H9 (cell line): ENCODE measurements at regions not wholly inside any gene's neighbourhood (a gene's known extent, or its start where the extent isn't known, plus 50 kb on each side); places are given as distances from the start of the nearest gene placed in this dataset.

Source experiments
- DNase-seq: peaks from one replicate; pipeline ENCODE4 v3.0.0-alpha.2; 2017
- H2AFZ ChIP-seq: one replicate; pipeline ENCODE4 v1.6.1; 2013; ENCODE audit warnings: mild to moderate bottlenecking, low read length, control low read depth, moderate library complexity
- H2AK5ac ChIP-seq: 2 replicates; pipeline ENCODE4 v1.6.1; 2013; ENCODE audit warnings: low read length, control low read depth, mixed read lengths; ENCODE audit not compliant: insufficient read length
- H2BK120ac ChIP-seq: one replicate; pipeline ENCODE4 v1.6.1; 2013; ENCODE audit warnings: low read depth, mild to moderate bottlenecking, low read length, control low read depth, inconsistent platforms; ENCODE audit not compliant: poor library complexity, severe bottlenecking
- H2BK12ac ChIP-seq: 2 replicates; pipeline ENCODE4 v1.6.1; 2013; ENCODE audit warnings: low read length, control low read depth, mixed read lengths, low read depth; ENCODE audit not compliant: insufficient read length
- H2BK15ac ChIP-seq: 2 replicates; pipeline ENCODE4 v1.6.1; 2013; ENCODE audit warnings: low read depth, low read length, control low read depth
- H2BK20ac ChIP-seq: one replicate; pipeline ENCODE4 v1.6.1; 2013; ENCODE audit warnings: low read depth, mild to moderate bottlenecking, low read length, control low read depth, inconsistent platforms; ENCODE audit not compliant: poor library complexity, severe bottlenecking
- H2BK5ac ChIP-seq: 2 replicates; pipeline ENCODE4 v1.6.1; 2013; ENCODE audit warnings: low read length, control low read depth, mixed read lengths; ENCODE audit not compliant: insufficient read length
- H3K14ac ChIP-seq: 2 replicates; pipeline ENCODE4 v1.6.1; 2013; ENCODE audit warnings: low read length, control low read depth; ENCODE audit not compliant: insufficient read depth
- H3K18ac ChIP-seq: 2 replicates; pipeline ENCODE4 v1.6.1; 2013; ENCODE audit warnings: low read depth, mild to moderate bottlenecking, mixed read lengths, low read length, control low read depth; ENCODE audit not compliant: insufficient read length
- H3K23ac ChIP-seq: 2 replicates; pipeline ENCODE4 v1.6.1; 2013; ENCODE audit warnings: low read length, control low read depth, mixed read lengths, low read depth; ENCODE audit not compliant: insufficient read length
- H3K23me2 ChIP-seq: 2 replicates; pipeline ENCODE4 v1.6.1; 2013; ENCODE audit warnings: low read depth, mild to moderate bottlenecking, mixed read lengths, low read length, control low read depth; ENCODE audit not compliant: insufficient read length, poor library complexity, severe bottlenecking
- H3K27ac ChIP-seq: 2 replicates; pipeline ENCODE4 v1.5.1; 2013; ENCODE audit warnings: low read length, control low read depth, mixed read lengths, low read depth; ENCODE audit not compliant: insufficient read length
- H3K27me3 ChIP-seq: 2 replicates; pipeline ENCODE4 v1.6.1; 2013; ENCODE audit warnings: low read length, control low read depth, inconsistent platforms; ENCODE audit not compliant: insufficient read depth
- H3K4ac ChIP-seq: 2 replicates; pipeline ENCODE4 v1.6.1; 2013; ENCODE audit warnings: low read depth, mild to moderate bottlenecking, control low read depth, inconsistent platforms, low read length, moderate library complexity
- H3K4me1 ChIP-seq: 2 replicates; pipeline ENCODE4 v1.6.1; 2013; ENCODE audit warnings: low read length, control low read depth, inconsistent platforms; ENCODE audit not compliant: insufficient read depth
- H3K4me2 ChIP-seq: 2 replicates; pipeline ENCODE4 v1.6.1; 2013; ENCODE audit warnings: low read length, control low read depth, mixed read lengths; ENCODE audit not compliant: insufficient read length, insufficient read depth
- H3K56ac ChIP-seq: 2 replicates; pipeline ENCODE4 v1.6.1; 2013; ENCODE audit warnings: low read depth, mild to moderate bottlenecking, mixed read lengths, low read length, control low read depth; ENCODE audit not compliant: insufficient read length
- H3K79me1 ChIP-seq: 2 replicates; pipeline ENCODE4 v1.6.1; 2013; ENCODE audit warnings: low read depth, mild to moderate bottlenecking, moderate library complexity, low read length, control low read depth, inconsistent platforms; ENCODE audit not compliant: insufficient read depth, poor library complexity, severe bottlenecking
- H3K79me2 ChIP-seq: 2 replicates; pipeline ENCODE4 v1.6.1; 2013; ENCODE audit warnings: low read length, control low read depth, inconsistent platforms; ENCODE audit not compliant: insufficient read depth
- H3K9ac ChIP-seq: 2 replicates; pipeline ENCODE4 v1.6.1; 2013; ENCODE audit warnings: low read length, control low read depth, mixed read lengths; ENCODE audit not compliant: insufficient read length; ENCODE audit errors: extremely low read depth
- H3K9me3 ChIP-seq: one replicate; pipeline ENCODE4 v1.6.1; 2013; ENCODE audit warnings: low read depth, low read length, inconsistent platforms; ENCODE audit not compliant: control insufficient read depth
- H3T11ph ChIP-seq: one replicate; pipeline ENCODE4 v1.6.1; 2013; ENCODE audit warnings: mild to moderate bottlenecking, low read length, control low read depth, inconsistent platforms
- H4K20me1 ChIP-seq: one replicate; pipeline ENCODE4 v1.6.1; 2013; ENCODE audit not compliant: control insufficient read depth, insufficient read length, insufficient read depth
- H4K5ac ChIP-seq: 2 replicates; pipeline ENCODE4 v1.6.1; 2013; ENCODE audit warnings: low read depth, mild to moderate bottlenecking, mixed read lengths, low read length, control low read depth; ENCODE audit not compliant: insufficient read length
- H4K8ac ChIP-seq: replicated peaks from 2 replicates; pipeline ENCODE4 v1.6.1; 2013; ENCODE audit warnings: low read length, control low read depth, mixed read lengths, low read depth; ENCODE audit not compliant: insufficient read length
- H4K91ac ChIP-seq: 2 replicates; pipeline ENCODE4 v1.6.1; 2013; ENCODE audit warnings: low read depth, mild to moderate bottlenecking, moderate library complexity, mixed read lengths, low read length, control low read depth; ENCODE audit not compliant: insufficient read length
- H3K27ac Mint-ChIP-seq, 3 experiments: 2 replicates in 2 of 3; 3 replicates in 1 of 3; pipeline ENCODE4 v1.8.0; 2020 to 2021; ENCODE audit warnings: mixed read lengths in 3 of 3, mild to moderate bottlenecking in 1 of 3, moderate library complexity in 1 of 3
- H3K27me3 Mint-ChIP-seq: 2 replicates; pipeline ENCODE4 v1.8.0; 2021; ENCODE audit warnings: low read depth, mild to moderate bottlenecking, moderate library complexity, mixed read lengths
- H3K36me3 Mint-ChIP-seq, 3 experiments: 2 replicates in 2 of 3; 3 replicates in 1 of 3; pipeline ENCODE4 v1.8.0; 2020 to 2021; ENCODE audit warnings: low read depth in 3 of 3, mixed read lengths in 3 of 3; ENCODE audit not compliant: insufficient read depth in 1 of 3
- H3K4me1 Mint-ChIP-seq, 2 experiments: 2 replicates each; pipeline ENCODE4 v1.8.0; 2020; ENCODE audit warnings: mixed read lengths in 2 of 2
- H3K4me3 Mint-ChIP-seq, 2 experiments: 2 replicates in 1 of 2; 3 replicates in 1 of 2; pipeline ENCODE4 v1.8.0; 2020 to 2021; ENCODE audit warnings: mild to moderate bottlenecking in 2 of 2, mixed read lengths in 2 of 2, moderate library complexity in 1 of 2
- H3K9me3 Mint-ChIP-seq, 2 experiments: 2 replicates in 1 of 2; 3 replicates in 1 of 2; pipeline ENCODE4 v1.8.0; 2020; ENCODE audit warnings: mild to moderate bottlenecking in 2 of 2, mixed read lengths in 2 of 2, moderate library complexity in 1 of 2
- CTCF ChIP-seq: fragments of 200-600 bp; sonication (generic); conservative IDR thresholded peaks from 3 replicates; pipeline ENCODE4 v1.8.0; 2021; ENCODE audit warnings: antibody characterized with exemption, mild to moderate bottlenecking
- WGBS: extraction: QIAGEN DNeasy Blood & Tissue Kit; methylation state at CpG from one replicate; pipeline ENCODE4 v1.1.7; 2013; ENCODE audit warnings: missing lambda C conversion rate, low lambda C conversion rate, mixed read lengths; ENCODE audit not compliant: insufficient read length; ENCODE audit errors: extremely low coverage; 5-methylcytosine and 5-hydroxymethylcytosine counted together

GRCh38 chr14:54306806-54307205 is 90.0 kb upstream of the CDKN3 start:
- H3K56ac ChIP-seq = no peak overlapping the region
- no peaks in the 10 kb centered on the region for H3K23me2 ChIP-seq
- DNase-seq = no peak
- H2AFZ ChIP-seq = no peak overlapping the region
- no peak overlapping the region for H3K4me3 Mint-ChIP-seq
- no peak overlapping the region for H2AK5ac ChIP-seq
- no peak overlapping the region for H3K18ac ChIP-seq
- H4K91ac ChIP-seq = no peak overlapping the region
- no peak overlapping the region for H2BK15ac ChIP-seq
- no peak for TF ChIP-seq CTCF
- H3K79me2 ChIP-seq = no peaks in the 10 kb centered on the region
- no peak overlapping the region for H4K8ac ChIP-seq
- H3K9me3 Mint-ChIP-seq = no peaks in the 10 kb centered on the region; a peak in 1 of 5 replicates
- H3K9ac ChIP-seq = no peak overlapping the region
- no peaks in the 10 kb centered on the region for H3K79me1 ChIP-seq
- H3K14ac ChIP-seq = no peak overlapping the region
- H3K4ac ChIP-seq = no peak overlapping the region
- H3K27ac Mint-ChIP-seq = no peak overlapping the region
- no peak overlapping the region for H2BK20ac ChIP-seq
- H4K5ac ChIP-seq = no peak overlapping the region
- no peak overlapping the region for H3K4me2 ChIP-seq
- H2BK120ac ChIP-seq = no peak overlapping the region
- H3K27me3 Mint-ChIP-seq = no peaks in the 10 kb centered on the region
- no peak overlapping the region for H3K23ac ChIP-seq
- no peak overlapping the region for H3K27ac ChIP-seq
- H3T11ph ChIP-seq = no peak overlapping the region
- no peaks in the 10 kb centered on the region for H3K4me1 Mint-ChIP-seq
- H4K20me1 ChIP-seq = no peaks in the 10 kb centered on the region
- no peaks in the 10 kb centered on the region for H3K27me3 ChIP-seq
- no peak overlapping the region for H2BK12ac ChIP-seq
- no peaks in the 10 kb centered on the region for H3K36me3 Mint-ChIP-seq
- WGBS = no CpG with 5 or more reads among the region's 4 CpGs
- H2BK5ac ChIP-seq = no peak overlapping the region
- H3K9me3 ChIP-seq = no peaks in the 10 kb centered on the region
- no peaks in the 10 kb centered on the region for H3K4me1 ChIP-seq
